SW480 (cell line): ENCODE measurements at regions not wholly inside any gene's neighbourhood (a gene's known extent, or its start where the extent isn't known, plus 50 kb on each side); places are given as distances from the start of the nearest gene placed in this dataset.

Experiments
- DNase-seq: peaks from one replicate; pipeline ENCODE4 v3.0.0-alpha.2; 2016; ENCODE audit warnings: low spot score

GRCh38 chr10:89095701-89096391, 105.2 kb downstream of the FAS start:
- DNase-seq = no peak

GRCh38 chr10:89093728-89094127, 103.1 kb downstream of the FAS start:
- no peak for DNase-seq

- DNase-seq = no peak
Observed at GRCh38 chr10:89092981-89093380, 102.4 kb downstream of the FAS start.

GRCh38 chr10:89092439-89092838, 101.8 kb downstream of the FAS start:
- DNase-seq = no peak

- no peak for DNase-seq
Observed at GRCh38 chr10:89091496-89091895, 100.9 kb downstream of the FAS start.

- DNase-seq = no peak
Observed at GRCh38 chr10:89090756-89091445, 100.3 kb downstream of the FAS start.

- DNase-seq = peak; percentile 41
Observed at GRCh38 chr10:89086801-89087521, 96.4 kb downstream of the FAS start.

- DNase-seq = no peak
Observed at GRCh38 chr10:89085153-89085552, 94.6 kb downstream of the FAS start.

- no peak for DNase-seq
Observed at GRCh38 chr10:89082086-89082485, 91.5 kb downstream of the FAS start.

- DNase-seq = no peak
Observed at GRCh38 chr10:89080660-89081059, 90.1 kb downstream of the FAS start.

- peak; percentile 2 for DNase-seq
Observed at GRCh38 chr10:89079961-89080360, 89.4 kb downstream of the FAS start.

GRCh38 chr10:89078724-89079672, 88.4 kb downstream of the FAS start:
- no peak for DNase-seq

- no peak for DNase-seq
Observed at GRCh38 chr10:89076120-89076519, 85.5 kb downstream of the FAS start.

- DNase-seq = no peak
Observed at GRCh38 chr10:89075631-89076030, 85.0 kb downstream of the FAS start.

GRCh38 chr10:89074120-89074519, 83.5 kb downstream of the FAS start:
- no peak for DNase-seq

- DNase-seq = no peak
Observed at GRCh38 chr10:89073719-89074118, 83.1 kb downstream of the FAS start.

GRCh38 chr10:89069589-89069988, 79.0 kb downstream of the FAS start:
- DNase-seq = no peak
